HG02981 (cell line): ENCODE measurements at regions not wholly inside any gene's neighbourhood (a gene's known extent, or its start where the extent isn't known, plus 50 kb on each side); places are given as distances from the start of the nearest gene placed in this dataset.

Experiments used
- ATAC-seq: cut with Tn5 transposase; IDR thresholded peaks from one replicate; pipeline ENCODE4 v1.9.1; 2021; ENCODE audit warnings: mild to moderate bottlenecking, moderate library complexity; ENCODE audit not compliant: unreplicated experiment

- ATAC-seq: no peak
Measured at GRCh38 chr19:30120860-30121484, 178.9 kb downstream of the URI1 start.

GRCh38 chr19:30122431-30122830, 180.4 kb downstream of the URI1 start:
- ATAC-seq: no peak

GRCh38 chr19:30123119-30123518, 181.1 kb downstream of the URI1 start:
- ATAC-seq: no peak

GRCh38 chr19:30123611-30124010, 181.6 kb downstream of the URI1 start:
- no peak for ATAC-seq

GRCh38 chr19:30128211-30128610, 186.2 kb downstream of the URI1 start:
- no peak for ATAC-seq

- no peak for ATAC-seq
Measured at GRCh38 chr19:30130356-30131122, 188.5 kb downstream of the URI1 start.

GRCh38 chr19:30131246-30131645, 189.2 kb downstream of the URI1 start:
- no peak for ATAC-seq

GRCh38 chr19:30131722-30132291, 189.8 kb downstream of the URI1 start:
- ATAC-seq: no peak

- ATAC-seq: no peak
Measured at GRCh38 chr19:30132343-30133075, 190.5 kb downstream of the URI1 start.

- ATAC-seq: no peak
Measured at GRCh38 chr19:30133803-30134202, 191.8 kb downstream of the URI1 start.

GRCh38 chr19:30135093-30135757, 193.2 kb downstream of the URI1 start:
- ATAC-seq: no peak

- no peak for ATAC-seq
Measured at GRCh38 chr19:30135797-30136196, 193.8 kb downstream of the URI1 start.

- ATAC-seq: no peak
Measured at GRCh38 chr19:30136611-30137195, 194.7 kb downstream of the URI1 start.

GRCh38 chr19:30137747-30138146, 195.7 kb downstream of the URI1 start:
- no peak for ATAC-seq

- no peak for ATAC-seq
Measured at GRCh38 chr19:30144242-30144758, 202.3 kb downstream of the URI1 start.

- ATAC-seq: no peak
Measured at GRCh38 chr19:30144802-30145201, 202.8 kb downstream of the URI1 start.

- ATAC-seq: no peak
Measured at GRCh38 chr19:30145467-30145866, 203.4 kb downstream of the URI1 start.

GRCh38 chr19:30146346-30146745, 204.3 kb downstream of the URI1 start:
- ATAC-seq: no peak

GRCh38 chr19:30148039-30148790, 206.2 kb downstream of the URI1 start:
- ATAC-seq: no peak

GRCh38 chr19:30148803-30149202, 206.8 kb downstream of the URI1 start:
- no peak for ATAC-seq
